ENCODE measurements at regions not wholly inside any gene's neighbourhood (a gene's known extent, or its start where the extent isn't known, plus 50 kb on each side); places are given as distances from the start of the nearest gene placed in this dataset.

GRCh38 chr3:189449084-189449483 lies 182.1 kb upstream of the TP63 start:
- Histone ChIP-seq H3K4me1 (no peaks in the 10 kb centered on the region), H3K27me3 (no peaks in the 10 kb centered on the region), H3K36me3 (no peaks in the 10 kb centered on the region), H3K27ac (no peak overlapping the region), H3K4me3 (no peak overlapping the region), H3K9me3 (peaks cover 0 to 10% (median 0%) of the 10 kb centered on the region in 12 donors)
- intact Hi-C loops (cut with DNase I) = no loop called here
- TF ChIP-seq POLR2A (IDR thresholded peaks at IDR 0.05) = no peak
- TF ChIP-seq, protein P1, sequence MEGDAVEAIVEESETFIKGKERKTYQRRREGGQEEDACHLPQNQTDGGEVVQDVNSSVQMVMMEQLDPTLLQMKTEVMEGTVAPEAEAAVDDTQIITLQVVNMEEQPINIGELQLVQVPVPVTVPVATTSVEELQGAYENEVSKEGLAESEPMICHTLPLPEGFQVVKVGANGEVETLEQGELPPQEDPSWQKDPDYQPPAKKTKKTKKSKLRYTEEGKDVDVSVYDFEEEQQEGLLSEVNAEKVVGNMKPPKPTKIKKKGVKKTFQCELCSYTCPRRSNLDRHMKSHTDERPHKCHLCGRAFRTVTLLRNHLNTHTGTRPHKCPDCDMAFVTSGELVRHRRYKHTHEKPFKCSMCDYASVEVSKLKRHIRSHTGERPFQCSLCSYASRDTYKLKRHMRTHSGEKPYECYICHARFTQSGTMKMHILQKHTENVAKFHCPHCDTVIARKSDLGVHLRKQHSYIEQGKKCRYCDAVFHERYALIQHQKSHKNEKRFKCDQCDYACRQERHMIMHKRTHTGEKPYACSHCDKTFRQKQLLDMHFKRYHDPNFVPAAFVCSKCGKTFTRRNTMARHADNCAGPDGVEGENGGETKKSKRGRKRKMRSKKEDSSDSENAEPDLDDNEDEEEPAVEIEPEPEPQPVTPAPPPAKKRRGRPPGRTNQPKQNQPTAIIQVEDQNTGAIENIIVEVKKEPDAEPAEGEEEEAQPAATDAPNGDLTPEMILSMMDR (IDR thresholded peaks at IDR 0.05) = no peak
- no peak for ATAC-seq
- WGBS, 4 donors = 43 to 58% (median 51%) methylated on average over 1 of the region's 1 CpG
- no peak for DNase-seq

GRCh38 chr3:189455009-189455408 lies 176.2 kb upstream of the TP63 start:
- Histone ChIP-seq H3K36me3 (no peaks in the 10 kb centered on the region), H3K27me3 (no peaks in the 10 kb centered on the region), H3K9me3 (no peaks in the 10 kb centered on the region), H3K4me3 (no peak overlapping the region), H3K4me1 (peaks cover 0 to 9% (median 1%) of the 10 kb centered on the region in 12 donors), H3K27ac (no peak overlapping the region)
- DNase-seq (no peak), ATAC-seq (no peak)
- intact Hi-C loops (cut with DNase I) = no loop called here
- TF ChIP-seq, protein P1 (IDR thresholded peaks at IDR 0.05) = no peak
- TF ChIP-seq POLR2A (IDR thresholded peaks at IDR 0.05) = no peak
- 76 to 89% (median 86%) methylated on average over 5 of the region's 5 CpGs for WGBS, 4 donors

GRCh38 chr3:189455641-189456417 lies 175.4 kb upstream of the TP63 start:
- 72 to 80% (median 74%) methylated on average over 6 of the region's 6 CpGs for WGBS, 4 donors
- DNase-seq (no peak), ATAC-seq (peak in 1 of 4 donors; percentile 34)
- H3K36me3 ChIP-seq = no peaks in the 10 kb centered on the region
- H3K4me1 ChIP-seq = peaks cover 0 to 9% (median 1%) of the 10 kb centered on the region in 12 donors
- H3K27ac ChIP-seq = peak overlapping the region in 2 of 12 donors; percentile 3 to 47
- H3K27me3 ChIP-seq = no peaks in the 10 kb centered on the region
- no peaks in the 10 kb centered on the region for H3K9me3 ChIP-seq
- TF ChIP-seq, protein P1 (IDR thresholded peaks at IDR 0.05) = no peak
- TF ChIP-seq POLR2A (IDR thresholded peaks at IDR 0.05) = no peak
- no peak overlapping the region for H3K4me3 ChIP-seq
- intact Hi-C loops (cut with DNase I) = no loop called here

DNA sequence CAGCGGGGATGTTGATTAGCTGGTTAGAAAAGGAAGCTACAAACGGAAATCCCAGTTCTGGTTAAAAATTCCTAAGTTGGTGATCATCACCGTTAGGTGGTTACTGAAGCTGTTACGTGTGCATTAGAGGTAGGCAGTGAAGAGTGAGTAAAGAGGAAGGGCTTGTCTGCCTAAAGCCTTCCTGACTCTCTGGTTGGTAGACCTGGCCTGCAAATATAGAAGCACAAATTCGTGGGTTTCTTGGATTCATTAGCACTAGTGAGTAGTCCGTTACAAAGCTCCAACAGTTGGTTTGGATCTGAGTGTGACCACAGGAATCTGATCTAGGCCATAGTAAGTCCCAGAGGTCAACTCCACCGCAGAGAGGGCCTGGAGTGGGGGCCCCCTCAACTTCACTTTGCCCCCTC lies 174.0 kb upstream of the TP63 start:
- ATAC-seq (peak; percentile 42 to 85 (median 62)), DNase-seq (no peak)
- peaks cover 0 to 9% (median 0%) of the 10 kb centered on the region in 12 donors for H3K9me3 ChIP-seq
- intact Hi-C loops (cut with DNase I) = no loop called here
- no peaks in the 10 kb centered on the region for H3K36me3 ChIP-seq
- WGBS, 4 donors = 59 to 80% (median 72%) methylated on average over 7 of the region's 7 CpGs
- H3K27ac ChIP-seq = peak overlapping the region in 4 of 12 donors; percentile 21 to 47 (median 34)
- TF ChIP-seq POLR2A (IDR thresholded peaks at IDR 0.05) = no peak
- TF ChIP-seq, protein P1 (IDR thresholded peaks at IDR 0.05) = no peak
- no peaks in the 10 kb centered on the region for H3K27me3 ChIP-seq
- peaks cover 0 to 9% (median 1%) of the 10 kb centered on the region in 12 donors for H3K4me1 ChIP-seq
- H3K4me3 ChIP-seq = no peak overlapping the region

Data from heart left ventricle (tissue), 16 donors.